GM18520 (cell line): ENCODE measurements at regions not wholly inside any gene's neighbourhood (a gene's known extent, or its start where the extent isn't known, plus 50 kb on each side); places are given as distances from the start of the nearest gene placed in this dataset.

Experiments
- ATAC-seq: cut with Tn5 transposase; IDR thresholded peaks from one replicate; pipeline ENCODE4 v1.9.1; 2021; ENCODE audit not compliant: unreplicated experiment

DNA sequence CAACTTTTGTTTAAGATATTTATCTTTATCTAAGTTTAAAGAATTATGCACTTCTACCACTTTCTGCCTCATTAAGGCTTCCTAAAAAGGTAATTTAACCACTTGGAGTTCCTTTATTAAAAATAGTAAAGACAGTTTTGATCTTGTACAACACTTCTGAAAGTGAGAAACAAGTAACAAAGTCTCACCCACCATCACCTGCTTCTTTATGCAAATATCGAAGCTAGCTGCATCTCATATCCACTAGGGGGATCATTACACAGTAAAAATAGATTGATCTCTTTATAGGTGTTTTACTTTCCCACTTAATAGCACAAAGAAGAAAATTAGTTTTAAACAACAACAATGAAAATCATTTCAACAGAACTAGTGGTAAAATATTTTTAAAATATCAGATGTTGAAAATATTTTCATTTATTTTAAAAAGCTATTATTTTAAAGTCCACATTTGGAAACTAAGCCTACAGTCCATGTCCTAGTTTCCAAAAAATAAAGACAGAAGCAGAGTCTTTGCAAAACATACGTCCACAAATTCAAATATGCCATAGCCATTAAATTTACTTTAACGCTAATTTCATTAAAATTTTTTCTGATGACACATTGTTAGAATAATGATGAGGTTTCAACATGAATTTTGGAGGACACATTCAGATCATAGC, 160.0 kb upstream of the SOX5 start:
- peak; percentile 90 for ATAC-seq

DNA sequence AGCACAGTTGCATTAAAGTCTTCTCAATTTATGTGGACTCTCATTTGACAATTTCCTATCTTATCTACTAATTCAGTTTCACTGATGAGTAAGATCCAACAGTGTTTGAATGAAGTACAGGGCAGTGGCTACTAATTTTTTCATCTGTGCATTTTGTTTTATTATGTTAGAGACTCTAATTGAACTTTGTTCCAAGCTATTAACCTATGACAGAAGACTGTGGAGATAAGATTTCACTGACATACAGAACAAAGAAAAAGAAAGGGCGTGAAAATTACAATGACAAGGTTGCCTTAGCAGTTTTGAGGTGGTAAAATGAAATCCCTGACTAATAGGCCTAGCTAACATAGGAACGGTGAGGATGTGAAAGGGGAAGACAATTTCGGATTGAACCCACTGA, 153.2 kb upstream of the SOX5 start:
- no peak for ATAC-seq

DNA sequence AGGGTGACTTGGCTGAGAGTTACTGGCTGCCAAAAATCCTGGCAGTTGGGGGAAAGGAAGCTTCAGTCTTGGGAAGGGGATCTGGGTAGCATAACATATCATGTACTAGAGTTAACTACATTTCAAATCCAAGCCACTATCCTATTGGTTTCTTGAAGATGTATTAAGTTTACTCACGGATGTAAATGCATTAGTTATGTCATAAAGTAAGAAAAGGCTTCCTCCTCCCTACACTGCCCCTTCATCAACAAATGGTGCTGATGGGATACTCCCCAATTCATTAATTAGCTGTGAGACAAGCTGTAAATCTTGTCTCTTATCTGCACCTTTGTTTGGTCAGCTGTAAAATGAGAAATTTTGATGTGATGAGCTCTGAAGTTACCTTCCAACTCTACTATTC, 150.1 kb upstream of the SOX5 start:
- ATAC-seq: no peak

DNA sequence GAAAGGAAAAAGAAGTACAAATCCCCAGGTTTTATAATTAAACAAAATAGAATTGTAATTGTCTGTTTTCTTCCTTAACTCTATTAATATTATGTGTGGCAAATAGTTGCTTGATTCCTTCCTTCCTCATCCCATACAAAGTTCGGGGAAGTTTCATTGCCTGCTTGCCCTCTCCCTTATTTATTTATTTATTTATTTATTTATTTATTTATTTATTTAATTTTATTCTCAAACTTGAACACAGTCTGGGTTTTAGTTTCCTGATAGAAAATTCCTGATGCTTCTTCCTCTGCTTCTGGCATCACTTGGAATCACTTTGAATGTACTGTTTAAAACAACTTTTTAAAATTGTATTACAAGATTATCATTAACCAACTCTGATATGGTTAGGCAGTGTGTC, 145.8 kb upstream of the SOX5 start:
- no peak for ATAC-seq

DNA sequence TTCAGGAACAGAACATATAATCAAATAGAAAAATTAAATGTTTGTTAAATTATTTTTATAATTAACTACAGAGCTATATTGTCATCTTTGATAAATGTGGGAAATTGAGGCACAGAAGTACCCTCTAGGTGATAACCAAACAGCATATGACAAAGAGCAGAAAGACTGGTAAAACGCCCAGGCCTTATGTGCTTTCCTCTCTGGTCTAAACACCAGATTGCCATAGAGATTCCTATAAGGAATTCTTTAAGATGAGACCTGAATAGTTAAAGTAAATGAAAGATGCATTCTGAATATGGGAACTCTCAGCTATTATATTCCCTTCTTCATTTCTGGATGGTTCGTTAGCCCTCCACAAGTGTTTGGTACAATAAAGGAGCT, 140.0 kb upstream of the SOX5 start:
- no peak for ATAC-seq

DNA sequence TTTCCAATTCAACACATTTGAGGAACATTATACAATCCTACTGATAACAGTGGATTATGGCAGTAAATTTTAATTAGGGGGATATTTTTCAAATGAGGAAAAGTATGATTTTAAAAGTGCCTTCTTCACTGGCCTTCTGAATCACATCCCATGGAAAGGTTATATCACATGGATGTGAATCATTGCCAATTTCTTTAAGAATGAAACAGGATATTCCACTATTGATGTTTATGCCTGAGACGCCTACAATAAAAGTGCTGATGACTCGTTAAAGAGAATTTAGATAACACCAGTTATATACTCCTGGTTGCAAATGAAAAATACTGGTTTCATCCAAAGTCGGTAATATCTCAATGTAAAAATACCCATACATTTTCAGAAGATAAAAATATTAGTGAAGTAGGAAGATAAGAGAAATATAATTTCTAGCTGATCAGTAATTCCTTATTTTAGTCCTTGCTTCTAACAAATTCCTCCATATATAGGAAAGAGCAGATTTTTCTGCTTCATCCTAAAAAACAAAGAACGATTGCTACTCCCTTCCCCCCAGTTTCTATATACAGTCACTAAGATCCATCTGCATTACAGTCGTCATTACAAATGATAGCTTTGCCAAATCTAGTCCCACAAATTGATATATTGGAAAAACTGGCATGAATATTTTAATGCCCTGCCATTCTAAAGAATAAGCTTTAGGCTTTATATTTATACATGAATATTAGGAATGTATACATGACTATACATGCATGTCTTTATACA, 139.5 kb upstream of the SOX5 start:
- no peak for ATAC-seq

DNA sequence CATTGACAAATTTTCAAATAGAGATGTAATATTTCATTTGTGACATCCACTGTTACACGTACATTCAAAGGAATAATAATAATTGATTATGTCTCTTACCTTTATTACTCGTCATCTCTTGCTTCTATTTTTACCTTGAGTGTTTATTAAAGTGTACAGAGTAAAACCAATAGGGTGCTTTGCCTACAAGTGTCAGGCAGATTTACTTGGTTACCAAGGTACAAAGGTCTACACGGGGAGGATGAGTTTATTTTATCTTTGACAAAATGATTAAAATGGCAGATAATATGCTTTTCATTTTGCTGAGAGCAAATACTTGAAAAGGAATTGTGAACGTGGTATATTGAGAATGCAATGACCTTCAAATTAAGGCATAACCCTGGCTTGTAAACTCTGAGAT, 137.8 kb upstream of the SOX5 start:
- no peak for ATAC-seq

DNA sequence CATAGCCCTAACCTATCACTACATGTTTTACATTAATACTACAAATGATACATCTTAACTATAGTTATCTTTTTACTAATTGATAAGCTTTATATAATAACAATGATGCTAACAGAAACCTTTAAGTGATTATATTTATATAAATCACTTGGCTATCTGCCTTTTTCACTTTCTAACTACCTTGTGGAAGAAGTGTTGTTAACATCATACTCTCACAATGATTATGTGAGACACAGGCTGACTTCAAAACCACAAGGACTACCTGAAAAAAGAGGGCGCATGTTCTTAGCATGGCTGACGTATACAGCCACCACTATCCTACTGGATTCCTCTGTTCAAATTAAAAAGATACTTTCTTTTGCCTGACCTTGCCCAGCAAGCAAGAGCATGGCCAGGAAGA, 135.3 kb upstream of the SOX5 start:
- ATAC-seq: no peak

DNA sequence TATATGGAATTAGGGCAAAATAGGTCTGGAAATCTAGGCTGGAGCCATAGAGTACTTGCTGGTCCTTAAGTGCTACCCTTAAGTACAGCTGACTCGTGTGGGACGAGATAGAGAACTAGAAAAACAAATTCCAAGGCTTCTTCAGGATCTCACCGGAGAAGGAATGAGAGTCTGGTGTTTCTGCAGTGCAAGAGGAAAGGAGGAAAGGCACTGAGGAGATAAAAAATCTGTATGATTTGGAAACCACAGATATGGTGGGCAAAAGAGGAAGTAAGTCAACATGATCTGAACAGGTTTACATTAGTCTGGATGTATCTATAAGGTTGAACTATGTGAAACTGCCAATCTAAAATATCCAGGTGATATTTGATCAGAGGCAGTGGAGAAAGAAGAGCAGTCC, 134.4 kb upstream of the SOX5 start:
- no peak for ATAC-seq

DNA sequence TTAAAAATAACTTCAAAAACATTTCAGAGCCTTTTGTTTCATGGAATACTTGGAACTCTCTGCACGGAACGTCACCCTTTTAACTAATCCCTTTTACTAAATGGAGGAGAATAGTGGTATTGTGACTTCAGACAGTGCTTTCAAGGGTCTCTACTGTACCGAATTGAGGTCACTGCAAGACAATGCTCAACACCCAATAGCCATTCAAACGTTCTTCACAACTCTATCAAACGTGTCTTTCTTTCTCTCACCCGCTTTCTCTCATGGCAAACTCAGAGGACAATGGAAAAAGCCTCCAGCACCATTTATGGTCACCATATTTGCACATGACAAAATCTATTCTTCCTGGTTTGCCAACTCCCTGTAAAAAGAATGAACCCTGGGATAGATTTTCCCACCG, 132.1 kb upstream of the SOX5 start:
- ATAC-seq: no peak

DNA sequence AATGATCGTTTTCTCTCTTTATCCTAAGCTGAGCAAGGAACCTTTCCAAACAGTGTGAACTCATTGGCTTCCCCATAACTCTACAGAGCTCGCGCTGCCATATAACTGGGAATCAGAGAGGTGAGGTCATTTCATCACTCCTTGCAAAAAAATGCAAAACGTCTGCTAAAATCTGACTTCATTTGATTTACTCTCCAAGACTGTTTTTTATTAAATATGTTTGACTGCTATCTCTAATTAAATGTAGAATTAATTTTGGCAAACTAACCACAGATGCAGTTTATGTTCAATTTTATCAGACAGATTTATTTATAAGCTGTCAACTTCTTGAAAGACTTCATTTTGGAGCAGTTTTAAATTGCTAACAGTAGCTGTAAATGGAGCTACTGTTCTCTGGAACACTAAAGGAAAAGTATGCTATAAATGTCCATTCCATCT, 131.6 kb upstream of the SOX5 start:
- ATAC-seq: no peak

DNA sequence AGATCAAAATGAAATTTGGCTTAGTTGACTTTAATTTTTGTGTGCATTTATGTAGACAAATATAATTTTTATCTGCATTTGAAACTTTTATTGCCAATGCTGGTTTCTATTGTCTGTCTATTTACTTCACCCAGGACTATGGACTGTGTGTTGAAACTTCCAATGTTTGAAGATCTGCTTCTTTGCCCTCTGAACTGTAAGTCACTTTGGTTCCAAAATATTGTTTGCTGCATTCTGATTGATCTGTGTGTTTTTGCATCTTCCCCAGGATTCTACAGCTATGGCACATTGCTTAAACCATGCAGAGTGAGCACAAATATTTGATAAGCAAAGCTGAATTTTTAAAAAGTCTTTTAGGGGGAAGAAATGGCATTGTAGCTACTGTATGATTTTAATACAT, 131.0 kb upstream of the SOX5 start:
- no peak for ATAC-seq

DNA sequence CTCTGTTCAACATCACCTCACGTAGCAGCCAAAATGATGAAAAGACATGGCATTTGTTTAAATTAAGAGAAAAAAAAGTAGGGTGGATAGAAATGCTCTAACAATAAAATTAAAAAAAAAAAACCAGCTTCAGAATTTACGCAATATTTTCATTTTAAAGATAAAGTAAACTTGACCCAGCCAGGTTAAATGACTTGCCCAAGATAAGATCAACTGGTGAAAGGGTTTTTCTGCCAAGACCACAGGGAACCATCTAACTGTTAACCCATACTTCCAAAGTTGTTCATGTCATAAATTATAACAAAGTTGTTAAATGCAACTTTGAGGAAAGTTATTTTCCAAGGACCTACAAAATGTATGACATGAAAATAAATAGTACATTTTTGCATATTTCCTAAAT, 129.6 kb upstream of the SOX5 start:
- ATAC-seq: no peak

DNA sequence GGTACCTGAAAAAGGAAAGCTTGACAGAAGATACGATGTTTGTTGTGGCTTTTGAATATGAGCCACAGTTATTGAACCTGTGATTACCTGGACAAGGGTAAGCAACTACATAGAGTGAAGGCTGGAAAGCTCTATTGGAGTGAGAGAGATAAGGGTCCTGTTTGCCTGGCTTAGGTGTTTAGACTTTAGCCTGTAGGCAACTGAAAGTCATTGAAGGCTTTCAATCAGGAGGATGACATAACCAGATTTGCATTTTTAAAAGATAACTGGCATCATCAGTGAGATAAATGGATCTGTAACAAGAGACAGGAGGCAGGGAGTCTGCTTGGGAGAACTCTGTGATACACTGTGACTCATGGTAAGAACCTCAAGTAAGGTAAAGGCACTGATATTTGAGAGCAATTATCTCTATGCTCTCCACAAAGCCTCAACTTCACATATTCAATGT, 128.9 kb upstream of the SOX5 start:
- ATAC-seq: no peak

DNA sequence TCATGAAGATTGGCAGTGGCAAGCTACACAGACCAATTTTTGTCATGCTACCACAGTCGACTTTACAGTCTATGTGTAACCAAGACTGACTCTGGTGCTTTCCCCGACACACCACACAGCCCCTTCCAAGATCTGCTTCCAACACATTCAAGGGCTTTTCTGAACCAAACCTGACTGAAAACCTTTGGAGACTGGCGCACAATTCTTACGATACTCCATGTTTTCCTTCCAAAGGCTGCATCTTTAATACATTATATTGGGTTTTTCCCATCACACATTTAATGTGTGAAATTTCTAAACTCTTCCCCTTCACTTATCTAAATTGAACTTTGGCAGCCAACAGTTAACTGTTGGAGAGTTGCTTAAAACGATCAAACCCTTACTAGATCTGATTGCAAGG, 127.7 kb upstream of the SOX5 start:
- ATAC-seq: no peak

DNA sequence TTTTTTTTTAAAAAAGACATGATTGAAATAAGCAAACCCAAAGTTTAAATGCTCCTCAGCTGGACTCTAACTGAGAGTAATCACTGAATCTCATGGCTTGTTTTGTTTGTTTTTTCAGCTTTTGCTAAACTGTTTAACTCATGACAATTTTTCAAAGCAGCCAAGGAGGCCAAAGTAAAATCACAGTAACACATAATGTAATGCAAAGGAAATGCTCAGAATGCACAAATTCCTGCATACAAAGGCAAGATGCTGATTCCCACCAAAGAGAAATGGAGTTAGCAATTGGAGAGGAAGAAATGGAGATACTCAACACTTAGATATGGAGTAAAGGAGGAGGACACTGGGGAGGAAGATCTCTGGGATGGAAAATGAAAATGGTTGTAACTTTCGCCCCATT, 126.2 kb upstream of the SOX5 start:
- no peak for ATAC-seq

DNA sequence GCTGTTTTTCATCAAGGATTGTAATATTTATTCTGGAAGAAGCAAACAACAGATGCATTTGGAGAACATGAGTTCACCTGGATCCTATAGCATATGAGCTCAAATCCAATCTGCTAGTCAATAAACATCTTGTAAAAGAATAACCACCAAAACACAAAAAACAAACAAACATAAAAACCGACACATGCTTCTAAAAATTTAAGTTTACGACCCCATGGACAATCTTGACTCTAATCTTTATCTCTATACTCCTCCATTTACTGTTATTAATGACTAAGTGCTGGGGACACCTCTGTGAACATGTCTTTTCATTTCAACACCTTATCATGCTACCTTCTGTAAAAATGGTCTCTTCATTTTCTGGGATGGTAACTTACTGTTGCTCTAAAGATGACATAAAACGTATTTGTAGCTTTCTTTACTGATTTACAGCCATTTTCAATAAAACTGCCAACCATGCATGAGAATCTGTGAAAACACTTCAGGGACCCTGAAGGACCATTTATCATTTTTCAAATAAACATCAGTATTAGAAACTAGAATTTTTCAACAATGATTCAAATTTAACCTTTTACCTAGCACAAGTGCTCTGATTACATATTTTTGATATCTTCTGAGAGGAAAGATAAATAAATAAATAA, 123.8 kb upstream of the SOX5 start:
- ATAC-seq: no peak

DNA sequence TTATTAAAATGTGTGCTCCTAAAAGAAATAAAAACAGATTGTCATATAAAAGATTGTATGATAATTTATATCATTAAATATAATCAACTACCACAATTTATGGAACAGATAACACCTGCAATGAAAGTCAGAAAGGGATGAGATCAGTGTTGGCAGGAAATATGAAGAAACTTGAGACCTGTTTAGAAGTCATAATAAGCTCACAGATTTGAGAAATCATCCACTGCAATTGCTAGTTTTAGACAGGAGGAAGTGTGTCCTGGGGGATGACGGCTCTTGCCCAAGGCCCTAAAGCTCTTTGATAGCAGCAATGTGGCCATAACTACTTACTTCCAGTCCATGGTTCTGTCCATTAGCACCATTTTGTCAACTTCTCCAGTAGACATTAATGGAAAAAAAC, 122.8 kb upstream of the SOX5 start:
- ATAC-seq: no peak

DNA sequence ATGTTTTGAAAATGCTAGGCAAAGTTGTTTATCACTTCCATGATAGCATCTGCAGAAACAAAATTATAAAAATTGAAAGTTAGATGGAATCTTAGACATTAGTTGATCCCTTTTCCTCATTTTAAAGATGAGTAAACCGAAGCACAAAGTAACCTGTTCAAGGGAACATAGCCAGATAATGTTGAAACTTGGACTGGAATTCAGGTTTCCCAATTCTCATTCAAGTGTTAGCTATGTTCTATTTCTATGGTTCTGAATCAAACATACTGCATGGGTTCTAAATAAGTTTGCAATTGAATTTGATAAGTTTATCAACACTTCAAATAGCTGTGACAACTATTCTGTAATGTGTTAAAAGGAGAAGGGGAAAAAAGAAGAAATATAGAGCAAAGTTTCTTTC, 122.4 kb upstream of the SOX5 start:
- ATAC-seq: no peak

DNA sequence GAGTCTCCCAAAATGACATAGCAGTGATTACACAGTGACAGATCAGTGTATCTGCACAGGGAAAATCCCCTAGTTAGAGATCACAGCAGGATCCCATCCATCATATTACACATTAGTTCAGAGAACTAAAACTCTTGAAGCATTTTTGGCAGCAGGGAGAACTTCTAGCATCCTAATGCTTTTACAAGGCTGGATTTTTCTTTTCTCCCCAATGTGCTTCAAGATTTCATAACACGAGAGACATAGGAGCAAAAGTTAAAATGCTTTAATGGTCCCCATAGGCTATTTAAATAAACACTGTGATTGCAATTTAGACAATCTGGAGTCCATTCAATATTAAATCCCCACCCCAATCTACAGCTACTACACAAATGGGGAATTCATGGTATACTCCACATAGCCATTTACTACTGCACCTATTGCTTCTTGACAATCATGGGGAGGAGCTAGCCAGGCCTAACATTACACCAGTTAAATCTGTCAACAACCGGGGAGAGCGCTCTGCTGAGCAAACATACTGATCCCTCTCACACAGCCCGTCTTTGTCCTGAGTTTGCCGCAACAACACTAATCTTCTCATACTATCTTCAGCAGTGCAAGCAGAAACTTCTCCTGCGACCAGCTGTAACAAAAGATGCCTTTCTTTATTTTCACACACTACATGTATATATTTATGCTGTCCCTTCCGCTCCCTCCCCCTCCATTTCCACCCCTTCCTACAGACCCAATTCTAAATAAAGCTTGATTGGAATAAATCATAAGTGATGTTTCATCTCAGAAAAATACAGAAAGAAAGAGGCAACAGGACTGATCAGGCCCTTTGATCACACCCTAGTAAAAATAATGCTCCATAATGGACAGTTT, 120.3 kb upstream of the SOX5 start:
- no peak for ATAC-seq

DNA sequence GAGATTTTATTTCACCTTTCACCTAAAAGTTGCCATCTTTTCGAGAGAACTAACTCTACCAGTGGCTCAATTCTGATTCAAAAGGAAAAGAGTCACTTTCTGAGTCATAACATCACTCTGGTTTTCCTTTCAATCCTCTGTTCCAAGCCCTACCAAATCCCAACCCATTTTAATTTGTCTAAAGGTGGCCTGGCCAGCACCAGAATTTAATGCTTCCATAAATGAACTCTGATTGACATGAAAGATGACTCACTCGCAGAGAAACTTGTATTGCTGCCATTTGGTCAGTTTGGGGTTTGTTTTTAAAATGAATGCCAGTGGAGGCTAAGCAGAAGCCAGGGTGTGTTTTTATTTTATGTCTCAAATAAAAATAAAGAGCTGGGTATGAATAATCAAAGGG, 117.4 kb upstream of the SOX5 start:
- no peak for ATAC-seq
